ENCODE measurements at regions not wholly inside any gene's neighbourhood (a gene's known extent, or its start where the extent isn't known, plus 50 kb on each side); places are given as distances from the start of the nearest gene placed in this dataset.

DNA sequence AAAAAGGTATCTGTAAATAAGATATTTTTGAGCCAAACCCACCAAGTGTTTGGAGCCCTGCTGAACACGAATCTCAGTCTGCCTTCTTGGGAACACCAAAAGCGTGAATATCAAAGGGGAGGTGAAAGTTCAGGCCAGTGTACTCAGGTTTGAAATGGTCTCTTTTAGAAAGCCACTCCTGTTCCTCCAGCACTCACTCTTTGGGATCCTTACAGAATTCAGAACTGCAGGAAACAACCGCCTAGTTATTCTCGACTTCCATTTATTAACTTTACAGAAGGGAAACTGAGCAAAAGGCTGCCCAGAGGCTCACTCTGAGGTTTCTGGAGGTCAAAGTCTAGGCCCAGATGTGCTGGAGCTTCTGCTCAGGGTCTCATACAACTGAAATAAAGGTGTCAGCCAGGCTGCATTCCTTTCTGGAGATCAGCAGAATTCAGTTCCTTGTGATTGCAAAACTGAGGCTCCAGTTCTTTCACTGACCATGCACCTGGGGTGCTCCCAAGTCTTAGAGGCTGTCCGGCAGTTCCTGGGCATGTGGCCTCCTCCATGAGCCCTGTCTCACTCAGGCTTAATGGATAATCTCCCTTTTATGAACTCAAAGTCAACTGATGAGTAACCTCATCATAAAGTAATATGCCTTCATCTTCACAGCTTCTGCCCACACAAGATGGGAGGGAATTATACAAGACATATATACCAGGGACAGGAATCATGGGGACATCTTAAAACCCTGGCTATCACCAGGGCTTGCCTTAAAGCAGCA is 65.5 kb upstream of the TNFAIP3 start:
- H3K9me3 ChIP-seq (ENCODE audit: control insufficient read depth, low read depth, low read length): no peaks in the 10 kb centered on the region
- Mint-ChIP-seq H3K9me3 (no peaks in the 10 kb centered on the region), H3K4me3 (no peak overlapping the region), H3K4me1 (no peaks in the 10 kb centered on the region; a peak in 1 of 4 replicates), H3K27me3 (ENCODE audit: low read depth) (no peaks in the 10 kb centered on the region), H3K27ac (no peak overlapping the region), H3K36me3 (ENCODE audit: insufficient read depth in 1 of 3, low read depth in 3 of 3) (no peaks in the 10 kb centered on the region)
- no CpG with 5 or more reads among the region's 5 CpGs for WGBS (ENCODE audit: extremely low coverage, insufficient read length, low lambda C conversion rate)
- H3K56ac ChIP-seq (ENCODE audit: insufficient read length, low read depth, low read length): no peak overlapping the region
- H3K4me1 ChIP-seq (ENCODE audit: insufficient read depth, low read length): no peaks in the 10 kb centered on the region
- H3K14ac ChIP-seq (ENCODE audit: insufficient read depth, low read length): no peak overlapping the region
- H2BK120ac ChIP-seq (ENCODE audit: low read depth, low read length, poor library complexity, severe bottlenecking): no peak overlapping the region
- H2BK15ac ChIP-seq (ENCODE audit: low read depth, low read length): no peak overlapping the region
- H3K27ac ChIP-seq (ENCODE audit: insufficient read length, low read depth, low read length): no peak overlapping the region
- H3K4ac ChIP-seq (ENCODE audit: low read depth, low read length): no peak overlapping the region
- no peaks in the 10 kb centered on the region for H3K23me2 ChIP-seq (ENCODE audit: insufficient read length, low read depth, low read length, poor library complexity, severe bottlenecking)
- H2AFZ ChIP-seq (ENCODE audit: low read length): no peak overlapping the region
- no peaks in the 10 kb centered on the region for H4K20me1 ChIP-seq (ENCODE audit: control insufficient read depth, insufficient read depth, insufficient read length)
- H3K23ac ChIP-seq (ENCODE audit: insufficient read length, low read depth, low read length): no peak overlapping the region
- H2AK5ac ChIP-seq (ENCODE audit: insufficient read length, low read length): no peak overlapping the region
- TF ChIP-seq, protein P1, sequence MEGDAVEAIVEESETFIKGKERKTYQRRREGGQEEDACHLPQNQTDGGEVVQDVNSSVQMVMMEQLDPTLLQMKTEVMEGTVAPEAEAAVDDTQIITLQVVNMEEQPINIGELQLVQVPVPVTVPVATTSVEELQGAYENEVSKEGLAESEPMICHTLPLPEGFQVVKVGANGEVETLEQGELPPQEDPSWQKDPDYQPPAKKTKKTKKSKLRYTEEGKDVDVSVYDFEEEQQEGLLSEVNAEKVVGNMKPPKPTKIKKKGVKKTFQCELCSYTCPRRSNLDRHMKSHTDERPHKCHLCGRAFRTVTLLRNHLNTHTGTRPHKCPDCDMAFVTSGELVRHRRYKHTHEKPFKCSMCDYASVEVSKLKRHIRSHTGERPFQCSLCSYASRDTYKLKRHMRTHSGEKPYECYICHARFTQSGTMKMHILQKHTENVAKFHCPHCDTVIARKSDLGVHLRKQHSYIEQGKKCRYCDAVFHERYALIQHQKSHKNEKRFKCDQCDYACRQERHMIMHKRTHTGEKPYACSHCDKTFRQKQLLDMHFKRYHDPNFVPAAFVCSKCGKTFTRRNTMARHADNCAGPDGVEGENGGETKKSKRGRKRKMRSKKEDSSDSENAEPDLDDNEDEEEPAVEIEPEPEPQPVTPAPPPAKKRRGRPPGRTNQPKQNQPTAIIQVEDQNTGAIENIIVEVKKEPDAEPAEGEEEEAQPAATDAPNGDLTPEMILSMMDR (conservative IDR thresholded peaks at IDR 0.05): no peak
- H4K8ac ChIP-seq (replicated peaks; ENCODE audit: insufficient read length, low read depth, low read length): no peak overlapping the region
- H2BK20ac ChIP-seq (ENCODE audit: low read depth, low read length, poor library complexity, severe bottlenecking): no peak overlapping the region
- no peak overlapping the region for H3T11ph ChIP-seq (ENCODE audit: low read length)
- H3K9ac ChIP-seq (ENCODE audit: extremely low read depth, insufficient read length, low read length): no peak overlapping the region
- no peak overlapping the region for H4K91ac ChIP-seq (ENCODE audit: insufficient read length, low read depth, low read length)
- H4K5ac ChIP-seq (ENCODE audit: insufficient read length, low read depth, low read length): no peak overlapping the region
- H3K79me2 ChIP-seq (ENCODE audit: insufficient read depth, low read length): no peaks in the 10 kb centered on the region
- DNase-seq: no peak
- H3K18ac ChIP-seq (ENCODE audit: insufficient read length, low read depth, low read length): no peak overlapping the region
- H2BK5ac ChIP-seq (ENCODE audit: insufficient read length, low read length): no peak overlapping the region
- no peak overlapping the region for H3K4me2 ChIP-seq (ENCODE audit: insufficient read depth, insufficient read length, low read length)
- H3K79me1 ChIP-seq (ENCODE audit: insufficient read depth, low read depth, low read length, poor library complexity, severe bottlenecking): no peaks in the 10 kb centered on the region
- no peak overlapping the region for H2BK12ac ChIP-seq (ENCODE audit: insufficient read length, low read depth, low read length)
- H3K27me3 ChIP-seq (ENCODE audit: insufficient read depth, low read length): no peaks in the 10 kb centered on the region

Measured in H9 (cell line).